ENCODE measurements at regions not wholly inside any gene's neighbourhood (a gene's known extent, or its start where the extent isn't known, plus 50 kb on each side); places are given as distances from the start of the nearest gene placed in this dataset.
"Not testable (repeated sequence)": the region's sequence is repeated elsewhere in the genome, so short reads cannot be mapped to it uniquely, and the experiment has no call there.

DNA sequence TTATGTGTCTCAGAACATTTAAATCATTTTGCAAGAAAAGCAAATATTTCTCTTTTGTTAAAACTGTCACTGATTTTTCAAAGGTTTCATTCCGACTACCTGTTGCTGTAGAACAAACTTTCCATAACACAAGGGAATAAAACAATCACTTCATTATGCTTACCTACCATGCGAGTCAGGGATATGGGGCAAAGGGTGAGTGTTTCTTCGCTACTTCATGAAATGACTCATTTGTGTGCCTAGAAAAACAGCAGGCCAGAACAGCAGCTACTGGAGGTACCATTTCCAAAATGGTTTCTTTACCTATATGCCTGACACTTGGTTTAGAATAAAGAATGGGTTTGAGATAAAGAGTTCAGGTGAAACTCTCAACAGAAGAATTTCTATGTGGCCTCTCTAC is 712.5 kb downstream of the PLOD2 start:
- Histone ChIP-seq H3K4me1 (no peaks in the 10 kb centered on the region), H3K36me3 (no peaks in the 10 kb centered on the region), H3K4me3 (no peak overlapping the region), H3K27ac (no peak overlapping the region), H3K27me3 (no peaks in the 10 kb centered on the region), H3K9me3 (no peaks in the 10 kb centered on the region)
- no peak for DNase-seq (ENCODE audit: extremely low spot score in 2 of 2)
- intact Hi-C loops (cut with DNase I) = no loop called here
- TF ChIP-seq, protein P1, sequence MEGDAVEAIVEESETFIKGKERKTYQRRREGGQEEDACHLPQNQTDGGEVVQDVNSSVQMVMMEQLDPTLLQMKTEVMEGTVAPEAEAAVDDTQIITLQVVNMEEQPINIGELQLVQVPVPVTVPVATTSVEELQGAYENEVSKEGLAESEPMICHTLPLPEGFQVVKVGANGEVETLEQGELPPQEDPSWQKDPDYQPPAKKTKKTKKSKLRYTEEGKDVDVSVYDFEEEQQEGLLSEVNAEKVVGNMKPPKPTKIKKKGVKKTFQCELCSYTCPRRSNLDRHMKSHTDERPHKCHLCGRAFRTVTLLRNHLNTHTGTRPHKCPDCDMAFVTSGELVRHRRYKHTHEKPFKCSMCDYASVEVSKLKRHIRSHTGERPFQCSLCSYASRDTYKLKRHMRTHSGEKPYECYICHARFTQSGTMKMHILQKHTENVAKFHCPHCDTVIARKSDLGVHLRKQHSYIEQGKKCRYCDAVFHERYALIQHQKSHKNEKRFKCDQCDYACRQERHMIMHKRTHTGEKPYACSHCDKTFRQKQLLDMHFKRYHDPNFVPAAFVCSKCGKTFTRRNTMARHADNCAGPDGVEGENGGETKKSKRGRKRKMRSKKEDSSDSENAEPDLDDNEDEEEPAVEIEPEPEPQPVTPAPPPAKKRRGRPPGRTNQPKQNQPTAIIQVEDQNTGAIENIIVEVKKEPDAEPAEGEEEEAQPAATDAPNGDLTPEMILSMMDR (IDR thresholded peaks at IDR 0.05) = no peak
- TF ChIP-seq POLR2A (IDR thresholded peaks at IDR 0.05) (no peak), POLR2AphosphoS5 (IDR thresholded peaks at IDR 0.05; ENCODE audit: insufficient read depth in 1 of 2, low read depth in 1 of 2) (no peak)

DNA sequence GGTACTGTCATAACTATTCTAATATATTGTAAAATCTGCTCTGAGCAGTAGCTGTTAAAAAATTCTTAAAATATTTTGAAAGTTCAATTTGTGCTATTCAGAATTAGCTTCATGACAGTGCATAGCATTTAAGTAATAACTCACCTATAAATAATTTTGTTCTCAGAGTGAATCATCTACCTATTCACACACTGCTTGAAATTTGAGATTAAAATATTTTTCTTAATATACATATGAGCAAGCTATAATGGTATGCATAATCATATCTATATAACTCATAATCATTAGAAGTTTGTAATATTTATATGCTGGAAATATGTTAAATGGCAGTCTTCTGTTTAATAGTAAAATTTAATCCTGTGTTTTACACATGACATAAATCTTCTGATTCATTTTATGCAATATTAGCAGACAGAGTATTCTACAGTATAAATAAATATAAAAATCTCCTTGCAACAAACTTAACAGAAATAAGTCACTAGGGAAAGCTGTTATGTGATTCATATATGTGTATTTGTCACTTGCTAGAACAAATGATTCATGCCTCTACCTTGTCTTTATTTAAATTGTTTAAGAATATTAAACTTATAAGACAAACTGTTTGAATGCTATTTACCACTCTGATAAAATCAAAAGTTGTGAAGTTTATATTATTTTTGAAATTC is 710.8 kb downstream of the PLOD2 start:
- no peak for DNase-seq (ENCODE audit: extremely low spot score in 2 of 2)
- intact Hi-C loops (cut with DNase I) = no loop called here
- no peaks in the 10 kb centered on the region for H3K9me3 ChIP-seq
- H3K4me1 ChIP-seq = no peaks in the 10 kb centered on the region
- H3K27me3 ChIP-seq = no peaks in the 10 kb centered on the region
- H3K27ac ChIP-seq = no peak overlapping the region
- H3K4me3 ChIP-seq = no peak overlapping the region
- TF ChIP-seq POLR2AphosphoS5 (IDR thresholded peaks at IDR 0.05; ENCODE audit: insufficient read depth in 1 of 2, low read depth in 1 of 2) (no peak), POLR2A (IDR thresholded peaks at IDR 0.05) (no peak)
- TF ChIP-seq, protein P1 (IDR thresholded peaks at IDR 0.05) = no peak
- no peaks in the 10 kb centered on the region for H3K36me3 ChIP-seq

DNA sequence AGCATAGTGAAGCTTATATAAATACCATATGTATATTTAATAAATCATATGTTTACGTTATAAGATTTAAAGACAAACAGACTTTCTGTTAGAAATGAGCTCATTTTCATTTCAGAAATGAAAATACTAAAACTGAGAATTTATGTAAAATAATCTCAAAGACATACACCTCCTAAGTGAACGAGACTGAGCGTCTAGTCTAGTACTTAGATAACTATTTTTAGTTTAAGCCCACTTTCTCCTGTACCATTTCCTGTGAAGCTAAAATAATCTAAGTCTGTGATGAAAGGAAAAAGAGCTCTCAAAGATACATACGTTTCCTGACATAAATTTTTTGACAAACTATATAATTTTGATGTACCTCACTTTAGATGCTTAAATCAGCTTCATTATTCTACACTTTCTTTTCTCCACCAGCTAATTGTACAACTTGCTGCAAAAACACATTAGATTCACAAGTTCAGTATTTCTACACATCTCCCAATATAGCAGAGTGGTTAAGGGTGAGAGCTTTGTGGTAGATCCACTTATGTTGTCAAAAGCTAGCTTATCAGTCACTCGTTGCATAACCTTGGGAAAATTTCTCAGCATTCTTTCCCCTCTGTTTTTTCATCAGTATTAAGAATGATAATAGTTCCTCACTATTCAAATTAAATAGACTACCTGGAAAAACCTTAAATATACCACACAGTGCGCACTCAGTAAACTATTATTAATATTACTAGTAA is 703.0 kb downstream of the PLOD2 start:
- Histone ChIP-seq H3K9me3 (no peaks in the 10 kb centered on the region), H3K27me3 (no peaks in the 10 kb centered on the region), H3K4me3 (no peak overlapping the region), H3K4me1 (no peaks in the 10 kb centered on the region), H3K27ac (no peak overlapping the region), H3K36me3 (no peaks in the 10 kb centered on the region)
- no peak for DNase-seq (ENCODE audit: extremely low spot score in 2 of 2)
- intact Hi-C loops (cut with DNase I) = no loop called here
- TF ChIP-seq POLR2AphosphoS5 (IDR thresholded peaks at IDR 0.05; ENCODE audit: insufficient read depth in 1 of 2, low read depth in 1 of 2) (no peak), POLR2A (IDR thresholded peaks at IDR 0.05) (no peak)
- TF ChIP-seq, protein P1 (IDR thresholded peaks at IDR 0.05) = no peak

DNA sequence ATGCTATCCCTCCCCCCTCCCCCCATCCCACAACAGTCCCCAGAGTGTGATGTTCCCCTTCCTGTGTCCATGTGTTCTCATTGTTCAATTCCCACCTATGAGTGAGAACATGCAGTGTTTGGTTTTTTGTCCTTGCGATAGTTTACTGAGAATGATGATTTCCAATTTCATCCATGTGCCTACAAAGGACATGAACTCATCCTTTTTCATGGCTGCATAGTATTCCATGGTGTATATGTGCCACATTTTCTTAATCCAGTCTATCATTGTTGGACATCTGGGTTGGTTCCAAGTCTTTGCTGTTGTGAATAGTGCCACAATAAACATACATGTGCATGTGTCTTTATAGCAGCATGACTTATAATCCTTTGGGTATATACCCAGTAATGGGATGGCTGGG is 701.3 kb downstream of the PLOD2 start:
- intact Hi-C loops (cut with DNase I); H3K27me3 ChIP-seq; H3K9me3 ChIP-seq; H3K4me3 ChIP-seq; H3K36me3 ChIP-seq; H3K4me1 ChIP-seq; DNase-seq (ENCODE audit: extremely low spot score in 2 of 2); H3K27ac ChIP-seq: not testable (repeated sequence)

DNA sequence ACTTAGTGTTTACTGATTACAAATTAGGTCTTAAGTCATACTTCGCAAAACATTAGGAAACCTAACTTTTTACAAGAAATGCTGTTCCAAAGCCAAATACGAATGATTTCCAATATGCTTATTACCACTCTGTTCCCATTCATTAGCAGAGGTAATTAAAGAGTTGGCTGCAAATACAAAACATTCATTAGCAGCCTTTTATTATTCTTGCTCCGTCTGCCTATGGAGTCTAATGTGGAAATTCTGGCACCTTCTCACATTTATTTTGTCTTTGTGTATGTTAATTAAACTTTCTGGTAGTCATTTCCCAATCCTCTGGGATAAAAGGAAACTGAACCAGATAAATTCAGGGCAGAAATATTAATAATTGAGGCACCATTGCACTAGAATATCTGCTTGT is 689.0 kb downstream of the PLOD2 start:
- no peak for DNase-seq (ENCODE audit: extremely low spot score in 2 of 2)
- Histone ChIP-seq H3K4me3 (no peak overlapping the region), H3K27me3 (no peaks in the 10 kb centered on the region), H3K9me3 (no peaks in the 10 kb centered on the region), H3K27ac (no peak overlapping the region), H3K4me1 (no peaks in the 10 kb centered on the region), H3K36me3 (no peaks in the 10 kb centered on the region)
- intact Hi-C loops (cut with DNase I) = no loop called here
- no peak for TF ChIP-seq POLR2A (IDR thresholded peaks at IDR 0.05)
- no peak for TF ChIP-seq POLR2AphosphoS5 (IDR thresholded peaks at IDR 0.05; ENCODE audit: insufficient read depth in 1 of 2, low read depth in 1 of 2)
- TF ChIP-seq, protein P1 (IDR thresholded peaks at IDR 0.05) = no peak

DNA sequence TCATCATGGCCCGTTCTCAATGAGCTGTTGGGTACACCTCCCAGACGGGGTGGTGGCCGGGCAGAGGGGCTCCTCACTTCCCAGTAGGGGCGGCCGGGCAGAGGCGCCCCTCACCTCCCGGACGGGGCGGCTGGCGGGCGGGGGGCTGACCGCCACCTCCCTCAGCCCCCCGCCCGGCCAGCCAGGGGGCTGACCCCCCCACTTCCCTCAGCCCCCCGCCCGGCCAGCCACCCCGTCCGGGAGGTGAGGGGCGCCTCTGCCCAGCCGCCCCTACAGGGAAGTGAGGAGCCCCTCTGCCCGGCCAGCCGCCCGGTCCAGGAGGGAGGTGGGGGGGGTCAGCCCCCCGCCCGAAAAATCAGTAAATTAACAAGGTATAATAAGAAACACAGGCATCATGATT is 678.2 kb downstream of the PLOD2 start:
- H3K4me3 ChIP-seq; H3K9me3 ChIP-seq; H3K4me1 ChIP-seq; H3K27ac ChIP-seq; H3K36me3 ChIP-seq; DNase-seq (ENCODE audit: extremely low spot score in 2 of 2); H3K27me3 ChIP-seq; intact Hi-C loops (cut with DNase I): not testable (repeated sequence)
